Fibroblast of the aortic adventitia (primary cell): ENCODE measurements at regions not wholly inside any gene's neighbourhood (a gene's known extent, or its start where the extent isn't known, plus 50 kb on each side); places are given as distances from the start of the nearest gene placed in this dataset.

Source experiments
- DNase-seq: peaks from one replicate; pipeline ENCODE4 v3.0.0-alpha.2; 2010; ENCODE audit warnings: low read depth
- H3K4me3 ChIP-seq: 2 replicates; pipeline ENCODE4 v1.5.1; 2011; ENCODE audit warnings: low read depth, mild to moderate bottlenecking, control low read depth, low read length, moderate library complexity
- CTCF ChIP-seq: IDR thresholded peaks from 2 replicates; pipeline ENCODE4 v1.5.1; 2011; ENCODE audit warnings: mild to moderate bottlenecking, low read length, control low read depth, inconsistent platforms; ENCODE audit not compliant: insufficient read depth

- no peak overlapping the region for H3K4me3 ChIP-seq
- no peak for TF ChIP-seq CTCF
- DNase-seq = no peak
Measured at GRCh38 chr6:23477586-23477985, 648.4 kb upstream of the NRSN1 start.

GRCh38 chr6:23478312-23478711 lies 647.7 kb upstream of the NRSN1 start:
- H3K4me3 ChIP-seq = no peak overlapping the region
- no peak for TF ChIP-seq CTCF
- no peak for DNase-seq

GRCh38 chr6:23483896-23484295 lies 642.1 kb upstream of the NRSN1 start:
- H3K4me3 ChIP-seq = no peak overlapping the region
- no peak for DNase-seq
- TF ChIP-seq CTCF = no peak

- DNase-seq = no peak
- H3K4me3 ChIP-seq = no peak overlapping the region
- no peak for TF ChIP-seq CTCF
Measured at GRCh38 chr6:23494367-23494766, 631.6 kb upstream of the NRSN1 start.

- H3K4me3 ChIP-seq = no peak overlapping the region
- no peak for DNase-seq
- TF ChIP-seq CTCF = no peak
Measured at GRCh38 chr6:23498013-23498412, 628.0 kb upstream of the NRSN1 start.

- H3K4me3 ChIP-seq = no peak overlapping the region
- no peak for DNase-seq
- TF ChIP-seq CTCF = no peak
Measured at GRCh38 chr6:23499549-23499948, 626.5 kb upstream of the NRSN1 start.

GRCh38 chr6:23503173-23503572 lies 622.8 kb upstream of the NRSN1 start:
- TF ChIP-seq CTCF = no peak
- no peak for DNase-seq
- no peak overlapping the region for H3K4me3 ChIP-seq
